SK-N-SH (cell line): ENCODE measurements at regions not wholly inside any gene's neighbourhood (a gene's known extent, or its start where the extent isn't known, plus 50 kb on each side); places are given as distances from the start of the nearest gene placed in this dataset.

Experiments
- GATA2 ChIP-seq: sonication (generic); formaldehyde crosslinking; IDR thresholded peaks from 2 replicates; pipeline ENCODE4 v1.5.0; 2020; ENCODE audit warnings: mild to moderate bottlenecking, missing genetic modification reagents
- SIN3A ChIP-seq: IDR thresholded peaks from 2 replicates; pipeline ENCODE4 v1.6.1; 2012; ENCODE audit warnings: low read depth, mild to moderate bottlenecking, low read length, moderate library complexity, borderline replicate concordance
- TAF1 ChIP-seq: IDR thresholded peaks from 2 replicates; pipeline ENCODE4 v1.6.1; 2012; ENCODE audit warnings: low read depth, mild to moderate bottlenecking, low read length, moderate library complexity, borderline replicate concordance
- TF ChIP-seq, protein P1 (sequence below): IDR thresholded peaks from 2 replicates; pipeline ENCODE4 v1.4.0; 2012; ENCODE audit warnings: low read depth
- TF ChIP-seq, protein P2 (sequence below): IDR thresholded peaks from 2 replicates; pipeline ENCODE4 v1.6.1; 2012; ENCODE audit warnings: mild to moderate bottlenecking, low read depth, low read length, moderate library complexity

DNA sequence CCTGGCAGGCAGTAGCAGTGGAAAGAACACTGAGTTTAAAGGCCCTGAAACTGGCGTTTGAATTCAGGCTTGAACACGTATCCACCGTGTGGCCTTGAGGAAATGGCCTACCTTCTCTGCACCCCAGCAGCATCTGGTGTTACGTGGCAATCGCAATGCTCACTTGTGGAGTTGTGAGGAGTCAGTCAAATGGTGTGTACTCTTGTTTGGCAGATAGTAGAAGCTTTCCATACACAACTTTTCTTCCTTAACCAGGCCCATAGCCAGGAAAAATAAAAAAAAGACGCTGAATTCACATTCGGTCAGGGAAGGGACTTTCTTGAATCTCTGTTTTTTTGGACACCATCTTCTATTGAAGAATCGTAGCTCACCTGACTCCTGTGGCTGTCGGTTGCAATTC lies 1101.5 kb upstream of the KLHL29 start:
- TF ChIP-seq SIN3A = no peak
- no peak for TF ChIP-seq GATA2
- TF ChIP-seq, protein P1, sequence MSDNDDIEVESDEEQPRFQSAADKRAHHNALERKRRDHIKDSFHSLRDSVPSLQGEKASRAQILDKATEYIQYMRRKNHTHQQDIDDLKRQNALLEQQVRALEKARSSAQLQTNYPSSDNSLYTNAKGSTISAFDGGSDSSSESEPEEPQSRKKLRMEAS = no peak
- TF ChIP-seq, protein P2, sequence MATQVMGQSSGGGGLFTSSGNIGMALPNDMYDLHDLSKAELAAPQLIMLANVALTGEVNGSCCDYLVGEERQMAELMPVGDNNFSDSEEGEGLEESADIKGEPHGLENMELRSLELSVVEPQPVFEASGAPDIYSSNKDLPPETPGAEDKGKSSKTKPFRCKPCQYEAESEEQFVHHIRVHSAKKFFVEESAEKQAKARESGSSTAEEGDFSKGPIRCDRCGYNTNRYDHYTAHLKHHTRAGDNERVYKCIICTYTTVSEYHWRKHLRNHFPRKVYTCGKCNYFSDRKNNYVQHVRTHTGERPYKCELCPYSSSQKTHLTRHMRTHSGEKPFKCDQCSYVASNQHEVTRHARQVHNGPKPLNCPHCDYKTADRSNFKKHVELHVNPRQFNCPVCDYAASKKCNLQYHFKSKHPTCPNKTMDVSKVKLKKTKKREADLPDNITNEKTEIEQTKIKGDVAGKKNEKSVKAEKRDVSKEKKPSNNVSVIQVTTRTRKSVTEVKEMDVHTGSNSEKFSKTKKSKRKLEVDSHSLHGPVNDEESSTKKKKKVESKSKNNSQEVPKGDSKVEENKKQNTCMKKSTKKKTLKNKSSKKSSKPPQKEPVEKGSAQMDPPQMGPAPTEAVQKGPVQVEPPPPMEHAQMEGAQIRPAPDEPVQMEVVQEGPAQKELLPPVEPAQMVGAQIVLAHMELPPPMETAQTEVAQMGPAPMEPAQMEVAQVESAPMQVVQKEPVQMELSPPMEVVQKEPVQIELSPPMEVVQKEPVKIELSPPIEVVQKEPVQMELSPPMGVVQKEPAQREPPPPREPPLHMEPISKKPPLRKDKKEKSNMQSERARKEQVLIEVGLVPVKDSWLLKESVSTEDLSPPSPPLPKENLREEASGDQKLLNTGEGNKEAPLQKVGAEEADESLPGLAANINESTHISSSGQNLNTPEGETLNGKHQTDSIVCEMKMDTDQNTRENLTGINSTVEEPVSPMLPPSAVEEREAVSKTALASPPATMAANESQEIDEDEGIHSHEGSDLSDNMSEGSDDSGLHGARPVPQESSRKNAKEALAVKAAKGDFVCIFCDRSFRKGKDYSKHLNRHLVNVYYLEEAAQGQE = no peak
- TF ChIP-seq TAF1 = no peak
